PC-9 (cell line): ENCODE measurements at regions not wholly inside any gene's neighbourhood (a gene's known extent, or its start where the extent isn't known, plus 50 kb on each side); places are given as distances from the start of the nearest gene placed in this dataset.

ENCODE experiments used
- BruUV-seq: library from RNA; stranded (reverse); fragments of 400-500 nt; replicated peaks from 2 replicates; lab custom pipeline; 2021; lab: Mats Ljungman, UMichigan
- CTCF ChIA-PET: fragments of 300-600 bp; sonication (Branson Sonifier 250); formaldehyde crosslinking; loops from one replicate; lab custom pipeline; 2022; ENCODE audit warnings: antibody characterized with exemption; lab: Charles Lee
- POLR2A ChIA-PET: fragments of 300-600 bp; sonication (Branson Sonifier 250); formaldehyde crosslinking; loops from one replicate; lab custom pipeline; 2022; ENCODE audit warnings: antibody characterized with exemption; ENCODE audit not compliant: unreplicated experiment; lab: Charles Lee
- DNase-seq, 2 experiments: peaks; one replicate each; pipeline versions ENCODE4 v3.0.0 to v3.0.0-alpha.2; 2015 to 2022; ENCODE audit warnings: mixed read lengths in 1 of 2
- H2AFZ ChIP-seq: fragments of 200-600 bp; sonication (generic); 2 replicates; pipeline ENCODE4 v1.8.1; 2017; ENCODE audit warnings: antibody characterized with exemption
- H3F3A ChIP-seq: fragments of 200-600 bp; sonication (generic); 2 replicates; pipeline ENCODE4 v1.8.1; 2017; ENCODE audit warnings: antibody characterized with exemption, mild to moderate bottlenecking, low read depth; ENCODE audit not compliant: insufficient read depth
- H3K27ac ChIP-seq: fragments of 200-600 bp; sonication (generic); 2 replicates; pipeline ENCODE4 v1.6.1; 2016; ENCODE audit warnings: mixed run types
- H3K27me3 ChIP-seq: fragments of 200-600 bp; sonication (generic); 2 replicates; pipeline ENCODE4 v1.6.1; 2016; ENCODE audit warnings: low read depth, mixed run types; ENCODE audit not compliant: insufficient read depth
- H3K36me3 ChIP-seq: fragments of 200-600 bp; sonication (generic); 2 replicates; pipeline ENCODE4 v1.6.1; 2016; ENCODE audit warnings: low read depth, mixed run types
- H3K4me1 ChIP-seq: fragments of 200-600 bp; sonication (generic); replicated peaks from 2 replicates; pipeline ENCODE4 v1.6.1; 2016; ENCODE audit warnings: mixed run types; ENCODE audit not compliant: insufficient read depth
- H3K4me2 ChIP-seq: fragments of 200-600 bp; sonication (generic); 2 replicates; pipeline ENCODE4 v1.6.1; 2017; ENCODE audit warnings: mixed run types
- H3K4me3 ChIP-seq: fragments of 200-600 bp; sonication (generic); 2 replicates; pipeline ENCODE4 v1.6.1; 2016; ENCODE audit warnings: mixed run types
- H3K79me2 ChIP-seq: fragments of 200-600 bp; sonication (generic); 2 replicates; pipeline ENCODE4 v1.6.1; 2017; ENCODE audit warnings: low read depth, mixed run types
- H3K9me2 ChIP-seq: fragments of 200-600 bp; sonication (generic); 2 replicates; pipeline ENCODE4 v1.8.1; 2017; ENCODE audit warnings: mild to moderate bottlenecking; ENCODE audit not compliant: insufficient read depth
- H3K9me3 ChIP-seq: fragments of 200-600 bp; sonication (generic); 2 replicates; pipeline ENCODE4 v1.8.1; 2016; ENCODE audit warnings: low read depth; ENCODE audit not compliant: insufficient read depth
- H4K20me1 ChIP-seq: fragments of 200-600 bp; sonication (generic); 2 replicates; pipeline ENCODE4 v1.8.1; 2017; ENCODE audit not compliant: insufficient read depth
- EZH2 ChIP-seq: fragments of 200-600 bp; sonication (generic); IDR thresholded peaks from 2 replicates; pipeline ENCODE4 v1.8.0; 2017; ENCODE audit warnings: antibody characterized with exemption, low read depth
- intact Hi-C: fragments of 100-400 bp; cut with micrococcal nuclease; formaldehyde crosslinking; loops from one replicate; pipeline ENCODE4 v1.10.0; 2022; ENCODE audit not compliant: unreplicated experiment
- TF ChIP-seq, protein P1 (sequence below): fragments of 200-600 bp; sonication (generic); conservative IDR thresholded peaks from 2 replicates; pipeline ENCODE4 v1.6.1; 2017; ENCODE audit warnings: mixed run types, antibody characterized with exemption, mild to moderate bottlenecking, moderate library complexity

DNA sequence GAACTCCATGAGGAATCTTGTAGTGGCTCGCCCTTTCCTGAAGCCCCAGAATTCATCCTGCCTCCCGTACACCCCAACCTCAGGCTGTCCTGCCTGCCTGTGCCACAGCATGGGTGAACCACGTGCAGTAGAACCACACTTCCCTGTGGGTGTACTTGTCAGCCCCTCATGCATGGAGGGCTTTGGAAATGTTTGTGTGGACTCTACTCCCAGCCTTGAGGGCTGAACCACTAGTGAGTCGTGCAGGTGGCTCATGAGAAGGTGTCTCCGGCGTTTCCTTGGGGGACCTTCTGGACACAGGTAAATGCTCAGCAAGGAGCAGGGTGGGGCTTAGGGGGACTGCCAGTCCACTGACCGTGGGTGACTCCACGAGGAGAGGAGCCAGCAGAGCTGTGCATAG is 58.7 kb upstream of the ADORA2B start:
- no peaks in the 10 kb centered on the region for H3K36me3 ChIP-seq
- no peaks in the 10 kb centered on the region for H3K27me3 ChIP-seq
- H3K4me3 ChIP-seq: no peak overlapping the region
- intact Hi-C loops: no loop called here
- ChIA-PET POLR2A (interaction anchor here (0.7 kb wide), 1 partner anchor 45 kb away, joined by 3 read pairs; no protein-coding TSS in a partner anchor), CTCF (no interaction called here)
- peaks cover 5% of the 10 kb centered on the region; the same call in 1 of the 2 replicates for H3F3A ChIP-seq
- no peak overlapping the region; the same call in 1 of the 2 replicates for H2AFZ ChIP-seq
- H4K20me1 ChIP-seq: no peaks in the 10 kb centered on the region
- no peak overlapping the region for H3K27ac ChIP-seq
- DNase-seq: no peak
- H3K9me3 ChIP-seq: no peaks in the 10 kb centered on the region
- no peak for TF ChIP-seq EZH2
- TF ChIP-seq, protein P1, sequence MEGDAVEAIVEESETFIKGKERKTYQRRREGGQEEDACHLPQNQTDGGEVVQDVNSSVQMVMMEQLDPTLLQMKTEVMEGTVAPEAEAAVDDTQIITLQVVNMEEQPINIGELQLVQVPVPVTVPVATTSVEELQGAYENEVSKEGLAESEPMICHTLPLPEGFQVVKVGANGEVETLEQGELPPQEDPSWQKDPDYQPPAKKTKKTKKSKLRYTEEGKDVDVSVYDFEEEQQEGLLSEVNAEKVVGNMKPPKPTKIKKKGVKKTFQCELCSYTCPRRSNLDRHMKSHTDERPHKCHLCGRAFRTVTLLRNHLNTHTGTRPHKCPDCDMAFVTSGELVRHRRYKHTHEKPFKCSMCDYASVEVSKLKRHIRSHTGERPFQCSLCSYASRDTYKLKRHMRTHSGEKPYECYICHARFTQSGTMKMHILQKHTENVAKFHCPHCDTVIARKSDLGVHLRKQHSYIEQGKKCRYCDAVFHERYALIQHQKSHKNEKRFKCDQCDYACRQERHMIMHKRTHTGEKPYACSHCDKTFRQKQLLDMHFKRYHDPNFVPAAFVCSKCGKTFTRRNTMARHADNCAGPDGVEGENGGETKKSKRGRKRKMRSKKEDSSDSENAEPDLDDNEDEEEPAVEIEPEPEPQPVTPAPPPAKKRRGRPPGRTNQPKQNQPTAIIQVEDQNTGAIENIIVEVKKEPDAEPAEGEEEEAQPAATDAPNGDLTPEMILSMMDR: no peak
- H3K4me2 ChIP-seq: peak overlapping the region; percentile 5; the same call in 1 of the 2 replicates
- H3K4me1 ChIP-seq: peaks cover 33% of the 10 kb centered on the region
- H3K9me2 ChIP-seq: no peaks in the 10 kb centered on the region
- BruUV-seq: no TSS peak
- no peaks in the 10 kb centered on the region for H3K79me2 ChIP-seq

DNA sequence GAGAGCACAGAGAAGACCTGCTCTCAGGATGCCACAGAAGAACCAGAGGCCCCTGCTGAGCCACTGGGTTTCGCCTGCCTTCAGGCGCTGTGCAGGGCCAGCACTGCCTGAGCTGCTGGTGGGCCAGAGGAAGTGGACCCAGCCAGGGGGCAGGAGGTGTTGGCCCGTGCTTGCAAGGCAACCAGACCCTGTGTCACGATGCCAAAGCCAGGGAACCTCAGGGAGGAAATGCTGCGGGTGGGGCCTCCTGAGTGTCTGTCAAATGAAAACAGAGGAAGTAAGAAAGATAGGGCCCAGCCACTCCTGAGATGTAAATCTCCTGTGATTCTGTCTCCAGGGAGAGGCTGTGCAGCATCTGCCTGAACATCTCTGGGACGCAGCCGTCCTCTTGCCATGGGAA is 58.1 kb upstream of the ADORA2B start:
- Histone ChIP-seq H3K9me2 (no peaks in the 10 kb centered on the region), H3K9me3 (no peaks in the 10 kb centered on the region), H3K27ac (no peak overlapping the region), H3K36me3 (no peaks in the 10 kb centered on the region), H2AFZ (no peak overlapping the region; the same call in 1 of the 2 replicates), H3K27me3 (no peaks in the 10 kb centered on the region), H3K79me2 (no peaks in the 10 kb centered on the region), H3K4me3 (no peak overlapping the region), H4K20me1 (no peaks in the 10 kb centered on the region), H3K4me2 (0 out of 2 replicates have a peak overlapping the region, but pooled peaks have one; percentile 5), H3K4me1 (peaks cover 39% of the 10 kb centered on the region), H3F3A (peaks cover 11% of the 10 kb centered on the region)
- CTCF ChIA-PET: no interaction called here
- DNase-seq: no peak
- POLR2A ChIA-PET: interaction anchor here (0.5 to 0.7 kb wide), 2 partner anchors 45 to 55 kb away, joined by 3 read pairs; no protein-coding TSS in a partner anchor
- no TSS peak for BruUV-seq
- intact Hi-C loops: no loop called here
- no peak for TF ChIP-seq EZH2
- TF ChIP-seq, protein P1: no peak

- intact Hi-C loops: no loop called here
- H3K9me2 ChIP-seq: no peaks in the 10 kb centered on the region
- peak overlapping the region; percentile 10; the same call in 1 of the 2 replicates for H3K4me2 ChIP-seq
- no peaks in the 10 kb centered on the region for H3K9me3 ChIP-seq
- TF ChIP-seq EZH2: no peak
- TF ChIP-seq, protein P1: no peak
- no peak overlapping the region for H3K4me3 ChIP-seq
- H3F3A ChIP-seq: peaks cover 24% of the 10 kb centered on the region
- no peaks in the 10 kb centered on the region for H3K79me2 ChIP-seq
- no TSS peak for BruUV-seq
- DNase-seq: no peak
- H2AFZ ChIP-seq: no peak overlapping the region
- ChIA-PET POLR2A (no interaction called here), CTCF (no interaction called here)
- H3K36me3 ChIP-seq: no peaks in the 10 kb centered on the region
- no peaks in the 10 kb centered on the region for H3K27me3 ChIP-seq
- H4K20me1 ChIP-seq: no peaks in the 10 kb centered on the region
- peak overlapping the region; percentile 63 for H3K27ac ChIP-seq
- H3K4me1 ChIP-seq: peaks cover 50% of the 10 kb centered on the region
Measured at GRCh38 chr17:15888436-15888835, 56.5 kb upstream of the ADORA2B start.
